ENCODE measurements at regions not wholly inside any gene's neighbourhood (a gene's known extent, or its start where the extent isn't known, plus 50 kb on each side); places are given as distances from the start of the nearest gene placed in this dataset.

DNA sequence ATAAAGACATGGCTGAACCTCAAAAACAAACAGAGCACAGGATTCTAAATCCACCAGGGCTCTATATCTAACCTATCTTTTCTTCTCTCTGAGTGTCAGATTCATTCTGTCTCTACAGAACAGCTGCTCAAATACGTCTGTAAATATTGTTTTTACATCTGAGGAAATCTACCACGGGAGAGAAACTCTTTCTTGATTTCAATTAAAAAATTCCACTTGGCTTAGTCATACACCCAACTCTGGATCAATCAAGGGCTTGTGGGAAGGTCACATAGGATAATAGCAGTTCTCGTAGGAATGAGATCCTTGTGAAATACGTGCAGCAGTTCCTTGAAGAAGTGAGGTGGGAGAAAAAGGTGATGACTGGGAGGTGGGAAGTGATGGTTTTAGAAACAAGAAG, 1355.7 kb upstream of the ADGRL2 start:
- no peaks in the 10 kb centered on the region for H3K9me3 ChIP-seq (ENCODE audit: low read depth, low read length, poor library complexity, severe bottlenecking)
- H3K36me3 ChIP-seq (ENCODE audit: insufficient read depth, low read length, poor library complexity, severe bottlenecking), result no peaks in the 10 kb centered on the region
- H3K27ac ChIP-seq (ENCODE audit: low read depth, low read length, poor library complexity, severe bottlenecking), result no peak overlapping the region
- intact Hi-C loops (cut with micrococcal nuclease; ENCODE audit: unreplicated experiment), result no loop called here
- no peak overlapping the region for H3K4me3 ChIP-seq (ENCODE audit: low read depth, low read length, poor library complexity, severe bottlenecking)
- ChIA-PET CTCF (no interaction called here), POLR2A (ENCODE audit: low non-redundant PET) (no interaction called here)
- no peaks in the 10 kb centered on the region for H3K27me3 ChIP-seq (replicated peaks; ENCODE audit: insufficient read depth, low read depth, low read length, poor library complexity)
- no peaks in the 10 kb centered on the region for H3K4me1 ChIP-seq (ENCODE audit: insufficient read depth, low read length, poor library complexity, severe bottlenecking)
- BruUV-seq (replicated peaks), result no TSS peak
- TF ChIP-seq, protein P1, sequence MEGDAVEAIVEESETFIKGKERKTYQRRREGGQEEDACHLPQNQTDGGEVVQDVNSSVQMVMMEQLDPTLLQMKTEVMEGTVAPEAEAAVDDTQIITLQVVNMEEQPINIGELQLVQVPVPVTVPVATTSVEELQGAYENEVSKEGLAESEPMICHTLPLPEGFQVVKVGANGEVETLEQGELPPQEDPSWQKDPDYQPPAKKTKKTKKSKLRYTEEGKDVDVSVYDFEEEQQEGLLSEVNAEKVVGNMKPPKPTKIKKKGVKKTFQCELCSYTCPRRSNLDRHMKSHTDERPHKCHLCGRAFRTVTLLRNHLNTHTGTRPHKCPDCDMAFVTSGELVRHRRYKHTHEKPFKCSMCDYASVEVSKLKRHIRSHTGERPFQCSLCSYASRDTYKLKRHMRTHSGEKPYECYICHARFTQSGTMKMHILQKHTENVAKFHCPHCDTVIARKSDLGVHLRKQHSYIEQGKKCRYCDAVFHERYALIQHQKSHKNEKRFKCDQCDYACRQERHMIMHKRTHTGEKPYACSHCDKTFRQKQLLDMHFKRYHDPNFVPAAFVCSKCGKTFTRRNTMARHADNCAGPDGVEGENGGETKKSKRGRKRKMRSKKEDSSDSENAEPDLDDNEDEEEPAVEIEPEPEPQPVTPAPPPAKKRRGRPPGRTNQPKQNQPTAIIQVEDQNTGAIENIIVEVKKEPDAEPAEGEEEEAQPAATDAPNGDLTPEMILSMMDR (conservative IDR thresholded peaks at IDR 0.05; ENCODE audit: low read depth, low read length), result no peak
- TF ChIP-seq EZH2 (IDR thresholded peaks at IDR 0.05; ENCODE audit: borderline replicate concordance, low read depth, low read length, poor library complexity, severe bottlenecking), result no peak
- no peak for DNase-seq (ENCODE audit: low spot score)

DNA sequence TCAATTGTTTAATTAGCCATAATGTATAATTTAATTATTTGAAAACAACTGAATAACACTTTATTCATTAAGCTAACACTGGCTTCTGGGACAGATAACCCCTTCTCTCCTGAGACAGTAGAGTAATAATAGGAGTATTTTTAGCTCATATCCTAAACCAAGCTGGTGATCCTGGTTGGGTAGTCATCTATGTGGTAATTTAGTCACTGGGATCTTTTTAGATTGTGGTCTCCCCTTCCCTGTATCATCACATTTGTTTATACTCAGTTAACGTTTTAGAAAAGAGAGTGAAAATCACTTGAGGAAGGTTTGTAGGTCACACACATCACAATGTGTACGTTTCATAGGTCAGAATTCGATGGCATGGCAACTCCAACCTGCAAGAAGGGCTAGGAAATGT, 1356.6 kb upstream of the ADGRL2 start:
- Histone ChIP-seq H3K36me3 (ENCODE audit: insufficient read depth, low read length, poor library complexity, severe bottlenecking) (no peaks in the 10 kb centered on the region), H3K4me3 (ENCODE audit: low read depth, low read length, poor library complexity, severe bottlenecking) (no peak overlapping the region), H3K9me3 (ENCODE audit: low read depth, low read length, poor library complexity, severe bottlenecking) (no peaks in the 10 kb centered on the region), H3K4me1 (ENCODE audit: insufficient read depth, low read length, poor library complexity, severe bottlenecking) (no peaks in the 10 kb centered on the region), H3K27ac (ENCODE audit: low read depth, low read length, poor library complexity, severe bottlenecking) (no peak overlapping the region), H3K27me3 (replicated peaks; ENCODE audit: insufficient read depth, low read depth, low read length, poor library complexity) (no peaks in the 10 kb centered on the region)
- TF ChIP-seq, protein P1 (conservative IDR thresholded peaks at IDR 0.05; ENCODE audit: low read depth, low read length), result no peak
- no peak for TF ChIP-seq EZH2 (IDR thresholded peaks at IDR 0.05; ENCODE audit: borderline replicate concordance, low read depth, low read length, poor library complexity, severe bottlenecking)
- no TSS peak for BruUV-seq (replicated peaks)
- POLR2A ChIA-PET (ENCODE audit: low non-redundant PET), result no interaction called here
- CTCF ChIA-PET, result no interaction called here
- DNase-seq (ENCODE audit: low spot score), result no peak
- intact Hi-C loops (cut with micrococcal nuclease; ENCODE audit: unreplicated experiment), result no loop called here

DNA sequence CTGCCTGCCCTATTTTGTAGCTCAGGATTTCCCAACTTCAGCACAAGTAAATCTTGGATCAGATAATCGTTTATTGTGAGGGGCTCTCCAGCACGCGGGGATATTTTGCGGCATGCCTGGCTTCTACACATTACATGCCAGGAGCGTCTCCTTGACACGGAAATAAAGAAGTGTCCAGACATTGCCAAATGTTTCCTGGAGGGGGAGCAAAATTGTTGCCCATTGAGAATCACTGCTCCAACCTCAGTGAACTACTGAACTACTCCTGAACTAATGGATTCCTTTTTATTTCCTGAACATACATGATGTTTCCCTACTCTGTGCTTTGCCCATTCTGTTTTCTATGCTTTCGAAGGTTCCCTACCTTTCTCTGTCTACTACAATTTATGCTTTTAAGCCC, 1359.1 kb upstream of the ADGRL2 start:
- no TSS peak for BruUV-seq (replicated peaks)
- H3K9me3 ChIP-seq (ENCODE audit: low read depth, low read length, poor library complexity, severe bottlenecking), result no peaks in the 10 kb centered on the region
- H3K27ac ChIP-seq (ENCODE audit: low read depth, low read length, poor library complexity, severe bottlenecking), result no peak overlapping the region
- no peak for TF ChIP-seq EZH2 (IDR thresholded peaks at IDR 0.05; ENCODE audit: borderline replicate concordance, low read depth, low read length, poor library complexity, severe bottlenecking)
- TF ChIP-seq, protein P1 (conservative IDR thresholded peaks at IDR 0.05; ENCODE audit: low read depth, low read length), result peak; percentile 19; the same call in 1 of the 2 replicates
- intact Hi-C loops (cut with micrococcal nuclease; ENCODE audit: unreplicated experiment), result no loop called here
- ChIA-PET CTCF (no interaction called here), POLR2A (ENCODE audit: low non-redundant PET) (no interaction called here)
- no peaks in the 10 kb centered on the region for H3K4me1 ChIP-seq (ENCODE audit: insufficient read depth, low read length, poor library complexity, severe bottlenecking)
- H3K27me3 ChIP-seq (replicated peaks; ENCODE audit: insufficient read depth, low read depth, low read length, poor library complexity), result no peaks in the 10 kb centered on the region
- peak; percentile 3 for DNase-seq (ENCODE audit: low spot score)
- no peaks in the 10 kb centered on the region for H3K36me3 ChIP-seq (ENCODE audit: insufficient read depth, low read length, poor library complexity, severe bottlenecking)
- H3K4me3 ChIP-seq (ENCODE audit: low read depth, low read length, poor library complexity, severe bottlenecking), result no peak overlapping the region

Measured in A673 (cell line).